GM10248 (cell line): ENCODE measurements at regions not wholly inside any gene's neighbourhood (a gene's known extent, or its start where the extent isn't known, plus 50 kb on each side); places are given as distances from the start of the nearest gene placed in this dataset.
"Not testable (repeated sequence)": the region's sequence is repeated elsewhere in the genome, so short reads cannot be mapped to it uniquely, and the experiment has no call there.

Experiments used
- CTCF ChIA-PET: fragments of 300-600 bp; sonication (Branson Sonifier 250); formaldehyde crosslinking; extraction: SDS; loops from one replicate; lab custom pipeline; 2021; ENCODE audit warnings: antibody characterized with exemption; lab: Yijun Ruan, JAX
- POLR2A ChIA-PET: fragments of 350-650 bp; sonication (Branson Sonifier 250); formaldehyde crosslinking; extraction: SDS; loops from one replicate; lab custom pipeline; 2020; ENCODE audit warnings: antibody characterized with exemption; lab: Yijun Ruan, JAX
- DNase-seq: peaks from one replicate; pipeline ENCODE4 v3.0.0; 2012; ENCODE audit errors: extremely low spot score

- POLR2A ChIA-PET, CTCF ChIA-PET, DNase-seq: not testable (repeated sequence)
These were observed 1763.8 kb upstream of the TPTE start for GRCh38 chr21:8757399-8758093.

- DNase-seq: peak; percentile 10
- CTCF ChIA-PET, POLR2A ChIA-PET: not testable (repeated sequence)
These were observed 1762.4 kb upstream of the TPTE start for GRCh38 chr21:8758921-8759367.

DNA sequence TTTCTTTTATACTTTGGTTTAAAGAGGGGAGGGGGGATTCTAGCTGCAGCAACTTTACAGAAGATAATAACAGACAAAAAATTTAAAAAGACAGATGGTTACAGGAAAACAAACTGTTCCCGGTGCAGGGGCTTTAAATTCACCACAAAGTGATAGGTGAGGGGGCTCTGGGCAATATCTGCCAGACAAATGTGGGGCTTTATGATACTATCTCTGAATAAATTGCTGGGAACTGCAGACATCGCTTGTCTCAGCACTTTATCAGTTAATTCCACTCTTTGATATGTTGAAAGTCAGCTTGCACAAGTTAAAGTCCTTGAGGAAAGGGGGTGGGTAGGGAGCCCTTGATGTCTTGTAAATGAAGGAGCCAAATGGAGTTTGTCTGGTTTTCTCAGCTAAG is 1759.1 kb upstream of the TPTE start:
- DNase-seq, CTCF ChIA-PET, POLR2A ChIA-PET: not testable (repeated sequence)

GRCh38 chr21:8764416-8764815 is 1757.0 kb upstream of the TPTE start:
- DNase-seq, POLR2A ChIA-PET, CTCF ChIA-PET: not testable (repeated sequence)

DNA sequence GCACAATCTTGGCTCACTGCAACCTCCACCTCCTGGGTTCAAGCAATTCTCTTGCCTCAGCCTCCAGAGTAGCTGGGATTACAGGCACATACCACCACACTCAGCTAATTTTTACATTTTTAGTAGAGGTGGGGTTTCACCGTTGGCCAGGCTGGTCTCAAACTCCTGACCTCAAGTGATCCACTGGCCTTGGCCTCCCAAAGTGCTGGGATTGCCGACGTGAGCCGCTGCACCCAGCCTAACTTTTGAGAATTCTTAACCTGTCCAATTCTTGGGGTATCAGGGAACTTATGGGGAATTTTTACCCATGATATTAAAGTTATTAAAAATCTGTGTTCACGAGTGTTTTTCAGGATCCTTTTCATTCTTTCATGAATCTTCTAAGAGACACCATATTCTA is 1755.2 kb upstream of the TPTE start:
- POLR2A ChIA-PET, CTCF ChIA-PET, DNase-seq: not testable (repeated sequence)

DNA sequence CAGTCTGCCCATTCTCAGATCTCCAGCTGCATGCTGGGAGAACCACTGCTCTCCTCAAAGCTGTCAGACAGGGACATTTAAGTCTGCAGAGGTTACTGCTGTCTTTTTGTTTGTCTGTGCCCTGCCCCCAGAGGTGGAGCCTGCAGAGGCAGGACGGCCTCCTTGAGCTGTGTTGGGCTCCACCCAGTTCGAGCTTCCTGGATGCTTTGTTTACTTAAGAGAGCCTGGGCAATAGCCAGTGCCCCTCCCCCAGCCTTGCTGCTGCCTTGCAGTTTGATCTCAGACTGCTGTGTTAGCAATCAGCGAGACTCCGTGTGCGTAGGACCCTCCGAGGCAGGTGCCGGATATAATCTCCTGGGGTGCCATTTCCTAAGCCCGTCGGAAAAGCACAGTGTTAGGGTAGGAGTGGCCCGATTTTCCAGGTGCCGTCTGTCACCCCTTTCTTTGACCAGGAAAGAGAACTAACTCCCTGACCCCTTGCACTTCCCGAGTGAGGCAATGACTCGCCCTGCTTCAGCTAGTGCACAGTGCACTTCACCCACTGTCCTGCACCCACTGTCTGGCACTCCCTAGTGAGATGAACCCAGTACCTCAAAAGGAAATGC is 1748.4 kb upstream of the TPTE start:
- POLR2A ChIA-PET, DNase-seq, CTCF ChIA-PET: not testable (repeated sequence)

DNA sequence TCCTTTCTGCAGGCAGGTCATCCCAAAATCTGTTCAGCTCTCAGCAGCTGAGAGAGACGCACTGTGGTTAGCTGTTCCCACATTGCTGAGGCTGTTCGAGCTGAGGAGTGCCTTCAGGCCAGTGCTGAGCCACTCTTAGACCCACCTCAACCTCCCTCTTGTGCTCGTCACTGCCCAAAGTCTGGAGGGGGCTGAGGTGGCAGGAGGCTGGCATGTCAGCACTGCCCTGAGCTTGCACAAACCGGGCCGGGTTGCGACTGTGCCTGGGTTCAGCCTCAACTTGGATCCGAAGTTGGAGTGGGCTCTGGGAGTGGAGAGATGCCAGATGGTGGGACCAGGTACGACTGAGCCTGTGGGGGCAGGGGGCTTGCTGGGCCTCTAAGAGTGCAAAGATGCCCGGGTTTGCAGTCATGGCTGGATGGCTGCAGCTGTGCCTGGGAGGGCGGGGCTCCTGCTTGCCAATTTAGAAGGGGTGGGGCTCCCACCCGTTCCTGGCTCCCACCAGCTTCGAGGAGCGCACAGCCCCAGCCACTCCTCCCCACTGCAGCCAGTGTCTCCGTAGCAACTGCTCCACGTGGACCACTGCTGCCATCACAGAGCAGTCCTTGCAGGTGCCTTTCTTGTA is 1745.7 kb upstream of the TPTE start:
- DNase-seq, CTCF ChIA-PET, POLR2A ChIA-PET: not testable (repeated sequence)

DNA sequence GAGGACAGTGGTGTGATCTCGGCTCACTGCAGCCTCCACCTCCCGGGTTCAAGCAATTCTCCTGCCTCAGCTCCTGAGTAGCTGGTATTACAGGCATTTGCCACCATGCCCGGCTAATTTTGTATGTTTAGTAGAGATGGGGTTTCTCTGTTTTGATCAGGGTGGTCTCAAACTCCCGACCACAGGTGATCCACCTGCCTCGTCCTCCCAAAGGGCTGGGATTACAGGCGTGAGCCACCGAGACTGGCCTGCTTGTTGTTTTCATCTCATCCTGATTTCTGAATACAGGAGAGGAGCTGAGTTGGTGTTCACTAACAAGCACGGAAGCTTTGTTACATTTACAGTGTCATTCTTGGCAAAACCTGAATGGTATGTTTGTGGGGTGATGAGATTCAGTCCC is 1744.1 kb upstream of the TPTE start:
- CTCF ChIA-PET, DNase-seq, POLR2A ChIA-PET: not testable (repeated sequence)

- DNase-seq, POLR2A ChIA-PET, CTCF ChIA-PET: not testable (repeated sequence)
These were observed 1742.9 kb upstream of the TPTE start for GRCh38 chr21:8778323-8779085.

DNA sequence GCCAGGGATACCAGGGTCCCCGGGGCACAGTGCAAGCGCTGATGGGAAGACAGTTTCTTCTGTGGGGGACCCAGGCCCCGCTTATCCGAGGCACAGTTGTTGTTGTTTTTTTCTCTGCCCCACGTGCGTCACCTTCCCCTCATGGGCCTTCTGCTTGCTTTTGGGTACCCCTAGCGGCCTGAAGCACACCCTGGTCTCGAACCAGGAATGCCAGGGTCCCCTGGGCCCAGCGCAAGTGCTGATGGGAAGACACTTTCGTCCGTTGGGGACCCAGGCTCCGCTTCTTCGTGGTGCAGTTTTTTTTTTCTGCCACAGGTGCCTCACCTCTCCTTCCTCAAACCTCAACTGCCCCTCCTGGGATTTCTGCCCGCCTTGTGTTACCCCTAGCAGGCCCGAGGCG is 1708.5 kb upstream of the TPTE start:
- POLR2A ChIA-PET, CTCF ChIA-PET, DNase-seq: not testable (repeated sequence)

GRCh38 chr21:8834264-8834663 is 1687.1 kb upstream of the TPTE start:
- CTCF ChIA-PET, POLR2A ChIA-PET, DNase-seq: not testable (repeated sequence)
